GM19397 (cell line): ENCODE measurements at regions not wholly inside any gene's neighbourhood (a gene's known extent, or its start where the extent isn't known, plus 50 kb on each side); places are given as distances from the start of the nearest gene placed in this dataset.

Experiments used
- ATAC-seq: cut with Tn5 transposase; IDR thresholded peaks from one replicate; pipeline ENCODE4 v1.9.1; 2021; ENCODE audit warnings: mild to moderate bottlenecking, moderate library complexity; ENCODE audit not compliant: unreplicated experiment

DNA sequence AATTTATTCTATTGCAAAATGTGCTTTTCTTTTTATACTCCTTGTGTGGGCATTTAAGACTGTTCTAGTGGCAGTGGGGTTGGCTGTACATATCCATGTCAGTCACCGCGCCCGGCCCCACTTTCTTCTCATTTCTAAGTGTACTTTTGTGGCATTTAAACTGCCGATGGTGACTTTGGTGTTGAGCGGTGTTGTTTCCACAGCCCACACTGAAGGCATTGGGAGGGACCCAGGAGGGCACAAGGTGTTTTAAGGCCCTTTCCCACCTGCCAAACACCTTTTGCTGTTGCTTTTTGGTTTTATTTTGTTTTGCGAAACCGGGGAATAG is 369.7 kb downstream of the MTX2 start:
- ATAC-seq = no peak

DNA sequence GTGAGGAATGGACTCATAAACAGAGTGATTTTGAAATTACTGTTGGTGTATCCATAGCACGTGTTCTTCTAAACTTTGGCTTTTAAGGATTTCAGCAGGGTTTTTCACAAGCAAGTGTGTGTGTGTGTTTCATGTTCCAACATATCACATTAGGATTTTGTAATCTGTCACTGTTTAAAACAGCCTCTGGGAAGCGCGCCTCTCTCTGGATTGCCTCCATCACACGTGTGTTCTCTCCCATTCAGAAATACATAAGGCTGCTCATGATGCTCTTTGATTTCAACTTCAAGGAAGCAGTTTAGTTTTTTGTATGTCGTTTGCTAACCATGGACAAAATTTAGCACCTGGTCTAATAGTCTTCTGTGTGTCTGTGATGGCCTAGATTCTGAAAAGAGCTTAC is 370.4 kb downstream of the MTX2 start:
- ATAC-seq = no peak

DNA sequence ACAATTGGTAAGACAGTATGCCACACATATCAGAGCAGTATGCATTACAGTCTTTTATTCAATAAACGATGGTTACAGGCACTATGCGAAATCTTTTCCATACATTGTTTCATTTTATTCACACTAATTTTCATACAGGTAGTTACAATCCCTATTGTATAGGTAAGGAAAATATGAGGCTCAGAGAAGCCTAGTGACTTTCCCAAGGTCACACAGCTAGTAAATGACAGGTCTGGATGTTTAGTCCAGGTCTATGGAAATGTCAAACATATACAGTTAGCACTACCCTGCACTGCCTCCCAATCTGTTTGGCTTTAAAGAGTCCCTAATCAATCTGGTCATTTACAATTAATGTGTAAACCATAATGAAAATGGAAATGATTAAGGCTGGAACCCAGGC is 372.2 kb downstream of the MTX2 start:
- no peak for ATAC-seq

DNA sequence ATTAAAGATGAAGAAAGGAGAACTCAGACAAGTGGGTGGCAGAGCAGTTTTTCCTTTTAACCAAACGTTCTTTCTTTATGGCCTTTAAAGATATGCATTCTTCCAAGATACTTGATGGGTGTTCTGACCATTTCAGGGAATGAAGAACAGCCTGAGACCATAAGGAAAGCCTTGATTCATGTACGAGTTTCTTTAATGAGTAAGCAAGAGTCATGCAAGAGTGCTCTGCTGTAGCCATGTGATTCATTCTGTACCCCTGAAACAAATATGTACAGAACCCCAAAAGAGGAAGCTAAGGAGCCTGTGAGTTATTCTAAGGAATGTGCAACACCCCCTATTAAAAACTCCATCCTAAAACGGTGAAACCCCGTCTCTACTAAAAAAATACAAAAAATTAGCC is 372.8 kb downstream of the MTX2 start:
- no peak for ATAC-seq

DNA sequence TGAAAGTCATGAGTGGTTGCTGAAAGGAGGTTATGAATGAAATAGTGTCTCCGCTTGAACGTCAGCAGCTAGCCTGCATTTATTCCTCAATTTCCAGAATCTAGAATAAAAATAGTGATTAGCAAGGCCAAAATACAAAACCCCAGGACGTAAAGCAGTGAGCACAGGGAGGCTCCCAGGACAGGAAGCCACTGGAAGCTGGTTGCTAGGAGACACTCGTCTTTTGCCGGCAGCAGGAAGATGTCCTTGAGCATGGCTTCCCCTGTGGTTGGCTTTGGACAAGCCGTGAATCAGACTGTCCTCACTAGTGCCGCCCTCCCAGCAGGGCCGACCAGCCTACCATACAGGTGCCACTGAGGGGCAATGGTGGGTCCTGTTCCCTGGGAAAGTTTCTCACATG is 374.4 kb downstream of the MTX2 start:
- no peak for ATAC-seq

DNA sequence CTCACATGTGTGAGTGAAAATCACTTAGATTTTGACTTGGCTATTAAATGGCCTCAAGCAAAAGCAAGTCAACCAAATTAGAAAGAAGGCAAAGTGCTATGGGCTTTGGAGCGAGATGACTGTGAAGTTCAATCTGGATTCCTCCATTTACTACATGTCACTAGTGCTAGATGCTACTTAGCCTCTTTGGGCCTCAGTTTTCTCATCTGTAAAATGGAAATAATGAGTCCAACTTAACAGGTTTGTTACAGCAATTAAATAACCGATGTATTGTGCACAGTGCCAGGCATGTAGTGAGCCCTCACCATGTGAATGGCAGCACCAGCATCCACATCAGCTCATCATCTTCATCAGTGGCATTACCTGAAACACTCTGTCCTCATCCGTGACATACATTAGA is 376.3 kb downstream of the MTX2 start:
- ATAC-seq = no peak

DNA sequence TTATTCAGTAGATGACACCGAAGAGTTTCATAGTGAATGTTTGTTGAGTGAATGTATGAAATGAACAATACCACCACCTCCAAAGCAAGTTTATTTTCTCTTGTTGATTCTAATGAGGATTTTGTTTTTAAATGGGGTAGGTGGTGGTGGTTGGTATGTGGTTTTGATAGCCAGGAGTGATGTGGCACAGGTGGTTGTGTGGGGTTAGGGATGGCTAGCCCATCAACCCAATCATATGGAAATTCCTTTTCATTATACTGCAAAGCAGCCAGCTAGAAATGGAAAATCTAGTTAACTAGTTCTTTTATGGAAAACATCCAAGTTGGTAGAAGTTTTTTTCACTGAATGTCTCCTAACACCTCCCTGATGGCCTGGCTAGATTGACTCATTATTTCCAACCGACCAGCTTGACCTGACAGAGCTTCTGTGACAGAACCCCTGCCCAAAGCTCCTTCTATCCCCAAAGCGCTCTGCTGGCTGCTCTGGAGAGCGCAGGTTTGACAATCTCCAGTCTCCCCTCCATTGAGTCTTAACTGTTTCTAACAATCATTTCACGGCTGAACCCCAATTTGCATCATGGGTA is 376.9 kb downstream of the MTX2 start:
- ATAC-seq = no peak

DNA sequence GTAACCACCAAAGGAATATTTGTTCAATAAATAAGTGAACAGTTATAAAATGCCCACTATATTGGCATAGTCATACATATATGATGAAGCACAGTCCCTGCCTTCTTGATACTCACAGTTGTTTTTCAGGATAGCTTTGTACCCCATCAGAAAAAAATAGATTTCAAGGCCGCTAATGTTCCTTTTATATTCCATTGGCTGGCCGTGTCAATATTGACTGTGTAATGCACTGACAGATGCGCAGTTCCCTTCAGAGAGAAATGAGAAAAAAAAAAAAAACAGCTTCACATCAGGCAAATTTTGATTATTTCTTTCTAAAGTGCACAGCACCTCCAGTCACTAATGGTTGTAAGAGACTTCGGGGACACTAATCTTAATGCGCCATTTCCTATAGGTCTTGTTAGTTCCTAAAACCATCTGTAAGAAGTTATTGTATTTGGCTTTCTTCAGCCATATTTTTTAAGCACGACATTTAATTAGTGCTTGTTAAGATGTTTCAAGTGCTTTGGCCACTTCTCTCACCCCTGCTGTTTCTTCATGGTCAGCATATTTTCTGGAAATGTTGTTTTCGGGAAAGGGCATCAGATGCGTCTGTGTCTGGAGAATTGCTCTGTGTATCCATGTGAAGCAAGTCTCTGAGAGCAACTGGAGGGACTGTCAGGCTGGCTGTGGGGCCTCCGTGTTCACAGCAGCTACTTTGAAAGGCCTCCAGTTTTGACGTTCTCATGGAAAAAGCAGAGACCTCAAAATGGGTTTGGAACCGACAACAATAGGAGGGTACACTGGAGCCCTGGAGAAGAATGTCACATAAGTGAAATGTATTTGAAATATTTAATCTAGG is 378.3 kb downstream of the MTX2 start:
- ATAC-seq = no peak

DNA sequence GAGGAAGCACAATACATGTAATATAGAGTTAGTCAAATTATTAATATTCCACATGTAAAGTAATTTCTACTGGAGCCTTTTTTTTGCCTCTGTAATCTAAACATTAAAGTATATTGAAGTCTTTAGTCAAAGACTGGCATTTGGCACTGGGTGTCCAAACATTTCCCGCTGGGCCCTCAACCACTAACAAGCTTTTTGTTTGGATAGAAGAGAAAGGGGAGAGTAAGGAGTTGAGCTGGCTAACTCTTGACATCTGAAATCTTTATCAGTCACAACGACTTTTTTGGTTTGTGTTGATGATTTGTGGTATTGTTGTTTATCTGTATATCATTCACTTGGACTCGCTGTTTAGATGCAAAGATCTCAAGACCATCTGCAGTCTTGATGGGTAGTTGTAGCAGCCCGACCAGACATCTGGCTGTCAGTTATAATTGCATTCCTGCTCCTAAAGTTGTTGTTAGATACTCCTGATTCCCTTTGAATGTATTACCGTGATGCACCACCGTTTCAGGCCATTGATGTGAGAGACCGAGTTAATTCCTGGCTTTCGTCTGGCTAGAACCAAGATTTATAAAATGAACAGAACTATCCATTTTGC is 379.6 kb downstream of the MTX2 start:
- ATAC-seq = no peak

DNA sequence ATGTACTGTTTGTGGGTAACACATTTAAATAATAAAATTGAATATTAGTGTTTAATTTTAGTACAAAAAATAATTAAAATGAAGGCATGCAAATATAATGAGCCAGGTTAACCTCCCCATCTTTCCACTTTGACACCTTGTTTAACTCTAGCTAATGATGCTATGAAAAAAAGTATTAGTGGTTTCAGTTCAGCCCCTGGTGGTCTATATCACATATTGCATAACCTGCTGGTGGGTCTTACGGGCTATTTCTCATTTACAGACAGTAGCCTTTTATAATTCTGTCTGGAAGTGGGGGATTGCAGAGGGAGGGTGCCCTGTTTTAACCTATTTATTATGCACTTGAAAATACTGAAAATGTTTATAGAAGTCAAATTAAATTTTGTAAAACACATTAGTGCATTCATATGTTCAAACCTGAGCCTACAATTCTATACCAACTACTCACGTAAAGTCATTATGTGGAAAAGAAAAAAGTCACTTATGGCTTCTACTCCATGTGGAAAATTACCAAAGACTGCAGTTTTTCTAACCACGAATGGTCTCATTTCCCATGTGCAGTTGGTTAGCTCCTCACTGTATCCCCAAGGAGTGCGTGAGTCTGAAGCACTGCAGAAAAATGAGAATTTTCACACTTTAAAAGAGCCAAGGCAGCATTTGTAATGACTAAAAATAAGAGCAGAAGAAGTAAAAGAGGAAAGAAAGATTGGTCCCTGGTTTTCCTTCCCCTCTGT is 381.0 kb downstream of the MTX2 start:
- ATAC-seq = no peak

DNA sequence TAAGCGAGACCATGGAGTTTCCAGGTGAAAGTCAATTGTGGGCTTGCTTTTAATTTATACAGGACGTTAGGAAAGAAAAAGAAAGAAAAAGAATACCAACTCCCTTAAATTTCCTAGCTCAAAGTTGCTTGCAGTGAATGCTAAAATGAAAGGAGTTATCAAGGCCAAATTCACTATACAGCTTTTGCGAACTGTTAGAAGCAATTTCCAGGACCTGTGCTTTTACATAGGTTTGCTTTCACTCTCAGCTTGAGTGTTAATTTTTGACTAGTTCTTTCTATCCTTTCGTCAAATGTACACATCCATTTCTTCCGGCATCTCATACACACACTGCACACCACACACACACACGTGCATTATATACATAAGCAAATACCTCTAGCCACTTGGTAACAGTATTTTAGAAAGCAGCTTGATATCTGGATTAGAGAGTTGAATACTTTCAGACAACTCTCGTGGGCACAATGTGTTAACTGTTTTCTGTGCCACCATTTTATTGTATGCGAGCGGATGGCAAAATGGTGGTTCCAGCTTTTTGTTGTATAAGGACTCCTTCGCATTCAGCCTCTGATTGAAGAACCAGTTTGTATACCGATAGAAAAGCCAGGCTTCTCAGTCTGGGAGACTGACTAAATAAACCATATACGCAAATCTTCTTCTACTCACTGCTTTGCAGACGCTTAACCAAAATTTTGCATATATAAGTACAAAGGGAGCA is 381.8 kb downstream of the MTX2 start:
- ATAC-seq = no peak

DNA sequence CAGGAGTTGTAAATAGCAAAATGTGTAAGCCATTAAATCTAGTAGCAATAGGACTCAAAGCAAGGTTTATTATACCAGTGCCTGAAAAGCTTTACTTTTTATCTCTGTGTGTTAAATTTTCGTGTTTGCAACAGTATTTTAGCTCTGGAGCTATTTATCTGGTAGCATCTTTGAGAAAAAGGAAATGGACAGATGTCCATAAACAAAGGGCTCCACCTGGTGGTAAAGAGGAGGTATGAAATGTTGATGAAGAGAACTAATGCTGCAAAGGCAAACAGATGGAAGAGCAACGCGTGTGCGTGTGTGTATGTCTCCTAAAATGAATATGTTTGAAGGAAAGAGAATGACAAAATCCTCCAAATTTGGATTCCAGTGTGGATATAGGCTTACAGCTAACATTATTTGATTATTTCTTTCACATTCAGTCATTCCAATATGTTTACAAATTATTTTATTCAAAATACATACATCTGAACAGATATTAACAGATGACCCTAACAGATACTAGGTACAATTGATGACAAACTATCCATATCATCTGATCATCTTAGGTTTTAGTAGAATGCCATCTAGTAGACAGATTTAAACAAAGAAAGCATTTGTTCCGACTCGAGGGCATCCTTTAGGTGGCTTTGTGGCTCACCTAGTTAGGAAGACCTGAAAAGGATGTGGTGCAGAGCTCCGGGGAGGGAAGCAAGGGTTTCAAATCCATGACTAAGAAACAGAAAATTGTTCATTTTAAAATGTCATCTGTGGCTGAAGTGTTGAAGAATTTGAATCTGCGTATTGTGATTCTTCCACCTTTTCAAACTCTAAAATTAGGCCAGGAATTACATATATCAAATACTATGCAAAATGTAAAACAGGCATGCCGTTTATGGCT is 383.3 kb downstream of the MTX2 start:
- no peak for ATAC-seq

DNA sequence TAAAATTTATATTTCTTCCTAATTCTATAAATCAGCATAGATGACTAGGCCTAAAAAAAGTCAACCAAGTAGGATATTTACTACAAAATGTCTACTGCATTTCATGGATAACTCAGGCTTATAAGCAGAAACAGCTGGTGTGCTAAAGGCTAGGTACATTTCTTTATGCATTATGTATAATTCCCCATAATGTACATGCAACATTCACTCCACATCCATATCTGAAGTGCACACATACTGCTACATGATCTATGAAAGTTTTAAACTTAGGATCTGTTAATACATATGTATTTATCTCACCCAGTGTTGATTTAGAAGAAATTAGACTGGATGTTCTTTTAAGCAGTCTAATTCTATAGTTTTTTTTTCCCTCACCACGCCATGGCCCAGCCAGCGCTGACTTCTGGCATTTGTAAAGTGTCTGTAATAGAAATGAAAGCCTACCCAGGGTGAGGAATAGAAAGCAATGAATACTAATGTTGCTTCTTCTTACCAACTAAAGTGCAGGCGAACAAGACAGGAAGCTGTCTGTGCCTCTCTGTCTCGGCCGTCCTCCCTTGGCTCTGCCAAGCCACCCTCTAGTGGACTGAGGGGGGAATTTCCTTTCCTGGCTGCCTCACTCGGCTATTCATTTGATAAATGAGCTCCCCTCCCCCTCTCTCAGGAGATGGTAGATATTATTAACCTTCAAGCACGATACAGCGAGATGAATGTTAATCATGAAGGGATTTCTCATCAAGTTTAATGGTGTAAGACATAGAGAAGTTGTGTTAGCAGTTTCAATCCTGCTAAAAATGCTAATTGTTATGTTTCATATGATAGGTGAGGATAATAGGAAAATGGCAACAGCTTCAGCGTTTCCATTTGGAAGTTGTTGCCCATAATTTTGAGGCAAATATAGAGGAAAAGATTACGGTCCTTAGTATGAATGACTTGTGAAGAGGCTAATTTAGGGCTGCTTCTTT is 384.5 kb downstream of the MTX2 start:
- peak; percentile 78 for ATAC-seq

DNA sequence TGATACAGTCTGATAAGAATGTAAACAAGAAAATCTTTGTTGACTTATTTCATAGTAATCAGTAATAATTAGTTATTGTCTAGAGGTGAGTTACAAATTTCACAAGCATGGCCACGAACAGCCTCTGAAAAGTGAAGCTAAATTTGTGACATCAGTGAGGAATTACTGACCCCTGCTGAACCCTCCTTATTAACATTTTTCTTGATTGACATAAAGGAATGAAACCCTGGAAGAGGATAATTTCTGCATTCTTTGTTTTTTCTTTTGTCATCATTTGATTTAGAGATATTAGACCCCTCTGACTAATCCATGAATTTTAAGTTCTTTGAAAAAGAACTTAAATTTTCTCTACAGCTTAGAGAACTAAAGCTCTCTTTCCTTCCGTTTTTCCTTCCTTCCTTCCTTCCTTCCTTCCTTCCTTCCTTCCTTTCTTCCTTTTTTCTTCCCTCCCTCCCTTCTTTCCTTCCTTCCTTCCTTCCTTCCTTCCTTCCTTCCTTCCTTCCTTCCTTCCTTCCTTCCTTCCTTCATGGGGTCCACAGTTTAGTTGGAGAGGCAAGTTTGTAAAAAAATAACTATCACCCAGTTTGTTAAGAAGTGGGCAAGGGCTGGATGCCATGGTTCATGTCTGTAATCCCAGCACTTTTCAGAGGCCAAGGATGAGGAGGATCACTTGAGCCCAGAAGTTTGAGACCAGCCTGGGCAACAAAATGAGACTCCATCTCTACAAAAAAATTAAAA is 387.0 kb downstream of the MTX2 start:
- no peak for ATAC-seq

DNA sequence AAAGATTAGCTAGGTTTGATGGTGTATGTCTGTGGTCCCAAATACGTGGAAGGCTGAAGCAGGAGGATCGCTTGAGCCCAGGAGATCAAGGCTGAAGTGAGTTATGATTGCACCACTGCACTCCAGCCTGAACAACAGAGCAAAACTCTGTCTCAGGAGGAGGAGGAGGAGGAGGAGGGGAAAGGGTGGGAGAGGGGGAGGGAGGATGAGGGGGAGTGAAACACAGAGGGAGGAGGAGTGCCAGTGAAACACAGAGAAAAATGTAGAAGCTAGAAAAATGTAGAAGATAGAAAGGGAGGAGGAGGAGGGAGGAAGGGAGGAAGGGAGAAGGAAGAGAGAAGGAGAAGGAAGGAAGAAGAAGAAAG is 387.5 kb downstream of the MTX2 start:
- ATAC-seq = no peak

DNA sequence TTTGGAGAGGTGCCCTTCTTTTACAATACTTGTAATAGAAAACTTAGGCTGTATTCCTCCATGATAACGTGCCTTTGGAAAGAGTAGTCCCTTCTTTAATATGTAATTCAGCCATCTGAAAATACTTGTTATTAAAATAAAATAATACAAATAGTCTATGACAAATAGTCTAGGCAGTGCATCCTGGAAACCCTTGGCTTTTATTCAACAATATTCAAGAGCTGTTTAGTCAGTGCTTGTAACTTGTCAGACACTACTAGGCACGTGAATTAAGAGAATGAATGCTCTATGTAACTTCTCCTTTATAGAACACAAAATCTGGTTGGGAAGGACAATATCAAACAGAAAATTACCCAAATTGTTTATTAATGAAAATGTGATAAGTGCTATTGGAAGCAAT is 388.2 kb downstream of the MTX2 start:
- no peak for ATAC-seq

DNA sequence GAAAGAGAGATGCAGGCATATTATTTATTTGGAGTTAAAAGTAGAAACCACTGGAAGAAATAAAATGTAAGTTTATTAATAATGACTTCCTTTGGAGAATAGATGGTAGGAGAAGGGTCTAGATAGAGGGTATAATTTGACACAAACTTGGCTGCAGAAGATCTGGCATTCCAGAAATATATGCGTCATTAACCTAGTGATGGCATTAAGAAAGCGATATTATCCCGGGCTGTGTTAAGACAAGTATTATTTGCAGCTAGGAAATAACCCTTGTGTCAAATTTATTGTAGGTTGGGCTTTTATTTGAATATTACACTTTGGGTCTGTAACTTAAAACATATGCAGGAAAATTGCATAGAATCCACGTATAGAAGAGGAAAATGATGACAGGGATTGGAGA is 389.5 kb downstream of the MTX2 start:
- no peak for ATAC-seq

DNA sequence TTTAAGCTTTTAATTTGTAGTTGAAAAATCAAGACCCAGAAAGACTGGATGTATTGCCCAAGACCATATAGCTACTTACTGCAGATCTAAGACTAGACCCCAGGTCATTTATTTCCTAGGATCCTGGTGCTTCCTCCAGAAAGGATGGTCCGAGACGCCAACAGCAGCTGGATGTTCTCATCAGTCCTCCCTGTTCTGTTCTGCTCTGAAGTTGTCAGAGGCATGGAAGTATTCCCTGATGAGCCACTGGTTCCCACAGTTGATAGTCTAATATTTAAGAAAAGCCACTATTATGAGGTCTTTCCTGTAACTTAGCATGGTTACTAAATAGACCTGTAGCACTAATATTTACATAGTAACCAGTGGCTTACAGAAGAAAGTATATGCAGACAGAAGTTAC is 393.5 kb downstream of the MTX2 start:
- no peak for ATAC-seq
